ENCODE measurements at regions not wholly inside any gene's neighbourhood (a gene's known extent, or its start where the extent isn't known, plus 50 kb on each side); places are given as distances from the start of the nearest gene placed in this dataset.

DNA sequence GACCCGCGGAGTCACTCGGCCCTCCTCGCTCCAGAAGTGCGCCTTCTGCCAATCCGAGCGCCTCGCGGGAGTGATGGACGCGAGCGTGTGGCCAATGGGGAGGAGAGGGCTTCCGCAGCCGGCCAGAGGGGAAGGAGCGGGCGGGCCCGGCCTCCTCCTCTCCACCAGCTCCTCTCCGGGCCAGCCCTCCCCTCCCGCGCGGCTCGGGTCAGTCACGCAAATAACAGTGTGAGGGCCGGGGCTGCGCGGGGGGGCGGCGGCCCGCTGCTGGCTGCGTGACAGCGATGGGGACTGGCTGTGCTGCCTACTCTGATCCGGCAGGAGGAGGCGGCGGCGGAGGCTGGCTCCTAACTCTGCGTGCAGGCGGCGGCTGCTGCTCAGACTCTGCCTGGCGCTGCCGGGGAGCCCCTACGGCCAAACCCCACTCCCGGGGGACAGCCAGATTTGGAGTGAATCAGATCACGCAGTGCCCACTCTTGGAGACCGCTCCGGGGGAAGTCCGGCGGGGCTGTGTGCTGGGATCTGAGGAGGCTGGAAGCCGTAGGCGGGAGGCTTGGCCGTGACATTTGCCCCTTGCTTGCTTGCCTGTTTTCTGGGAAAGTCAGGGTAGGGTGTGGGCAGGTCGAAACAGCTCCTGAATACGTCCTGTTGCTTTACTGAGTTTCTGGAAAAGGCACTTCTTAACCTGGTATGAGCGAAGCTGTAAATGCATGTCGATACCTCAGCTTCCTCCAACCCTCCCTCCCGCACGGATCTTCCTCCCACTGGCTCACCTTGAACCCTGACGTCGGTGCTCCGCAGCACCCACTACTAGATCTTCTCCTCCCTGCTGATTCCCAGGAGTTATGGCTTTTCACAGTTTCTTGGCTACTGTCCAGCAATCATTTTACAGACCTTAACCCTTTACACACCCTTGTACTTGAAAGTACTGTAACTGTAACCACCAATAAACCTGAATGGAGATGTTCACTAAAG is 97.9 kb upstream of the SERTAD2 start:
- Histone ChIP-seq H3K4me1 (peaks cover 0 to 30% (median 16%) of the 10 kb centered on the region in 12 donors), H3K4me3 (peak overlapping the region; percentile 32 to 90 (median 79)), H3K36me3 (no peaks in the 10 kb centered on the region), H3K27me3 (no peaks in the 10 kb centered on the region), H3K9me3 (peaks cover 0 to 7% (median 0%) of the 10 kb centered on the region in 12 donors), H3K27ac (peak overlapping the region; percentile 92 to 99 (median 98))
- intact Hi-C loops (cut with DNase I): loop anchor here in 9 of 10 donors (1.0 to 10.0 kb wide), 16 partner anchors 15 to 227 kb away; partner anchors contain the start of genes SERTAD2 (in 5 of the 9) and AFTPH (in 2 of the 9)
- WGBS, 4 donors: 0 to 1% (median 0%) methylated on average over 21 to 59 of the region's 59 CpGs
- DNase-seq (peak in 2 of 5 donors; percentile 99 to 100), ATAC-seq (peak; percentile 93 to 96 (median 94))
- TF ChIP-seq, protein P1, sequence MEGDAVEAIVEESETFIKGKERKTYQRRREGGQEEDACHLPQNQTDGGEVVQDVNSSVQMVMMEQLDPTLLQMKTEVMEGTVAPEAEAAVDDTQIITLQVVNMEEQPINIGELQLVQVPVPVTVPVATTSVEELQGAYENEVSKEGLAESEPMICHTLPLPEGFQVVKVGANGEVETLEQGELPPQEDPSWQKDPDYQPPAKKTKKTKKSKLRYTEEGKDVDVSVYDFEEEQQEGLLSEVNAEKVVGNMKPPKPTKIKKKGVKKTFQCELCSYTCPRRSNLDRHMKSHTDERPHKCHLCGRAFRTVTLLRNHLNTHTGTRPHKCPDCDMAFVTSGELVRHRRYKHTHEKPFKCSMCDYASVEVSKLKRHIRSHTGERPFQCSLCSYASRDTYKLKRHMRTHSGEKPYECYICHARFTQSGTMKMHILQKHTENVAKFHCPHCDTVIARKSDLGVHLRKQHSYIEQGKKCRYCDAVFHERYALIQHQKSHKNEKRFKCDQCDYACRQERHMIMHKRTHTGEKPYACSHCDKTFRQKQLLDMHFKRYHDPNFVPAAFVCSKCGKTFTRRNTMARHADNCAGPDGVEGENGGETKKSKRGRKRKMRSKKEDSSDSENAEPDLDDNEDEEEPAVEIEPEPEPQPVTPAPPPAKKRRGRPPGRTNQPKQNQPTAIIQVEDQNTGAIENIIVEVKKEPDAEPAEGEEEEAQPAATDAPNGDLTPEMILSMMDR (IDR thresholded peaks at IDR 0.05): peak in 11 of 12 donors; percentile 32 to 66 (median 51)
- peak in 1 of 2 donors; percentile 89 for TF ChIP-seq POLR2A (IDR thresholded peaks at IDR 0.05)

DNA sequence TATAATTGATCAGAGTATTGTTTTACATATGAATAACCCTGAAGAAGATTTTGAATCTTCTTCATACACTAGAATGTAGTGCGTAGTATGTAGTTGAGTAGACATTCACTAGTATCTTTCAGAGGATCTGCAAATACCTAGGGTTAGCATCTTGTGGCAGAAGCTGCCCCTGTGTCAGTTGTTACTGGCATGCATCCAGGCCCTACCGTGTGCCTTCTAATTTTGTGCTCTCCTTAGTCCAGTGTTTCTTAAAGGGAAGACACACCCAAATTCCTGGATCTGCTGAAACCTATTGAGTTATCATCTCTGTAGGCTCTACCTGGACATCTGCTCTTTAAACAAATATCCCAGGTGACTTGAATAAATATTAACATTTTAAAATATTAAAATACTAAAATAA is 99.7 kb upstream of the SERTAD2 start:
- TF ChIP-seq, protein P1 (IDR thresholded peaks at IDR 0.05): no peak
- TF ChIP-seq POLR2A (IDR thresholded peaks at IDR 0.05): no peak
- intact Hi-C loops (cut with DNase I): loop anchor here in 7 of 10 donors (5.0 to 10.0 kb wide), 6 partner anchors 79 to 229 kb away; partner anchors contain the start of genes SERTAD2 (in 3 of the 7) and AFTPH (in 1 of the 7)
- no peak for DNase-seq
- WGBS, 4 donors: 48 to 52% (median 50%) methylated on average over 2 of the region's 2 CpGs
- H3K27me3 ChIP-seq: no peaks in the 10 kb centered on the region
- peaks cover 0 to 25% (median 16%) of the 10 kb centered on the region in 12 donors for H3K4me1 ChIP-seq
- no peak overlapping the region for H3K4me3 ChIP-seq
- ATAC-seq: no peak
- H3K36me3 ChIP-seq: no peaks in the 10 kb centered on the region
- no peak overlapping the region for H3K27ac ChIP-seq
- peaks cover 0 to 7% (median 0%) of the 10 kb centered on the region in 12 donors for H3K9me3 ChIP-seq

DNA sequence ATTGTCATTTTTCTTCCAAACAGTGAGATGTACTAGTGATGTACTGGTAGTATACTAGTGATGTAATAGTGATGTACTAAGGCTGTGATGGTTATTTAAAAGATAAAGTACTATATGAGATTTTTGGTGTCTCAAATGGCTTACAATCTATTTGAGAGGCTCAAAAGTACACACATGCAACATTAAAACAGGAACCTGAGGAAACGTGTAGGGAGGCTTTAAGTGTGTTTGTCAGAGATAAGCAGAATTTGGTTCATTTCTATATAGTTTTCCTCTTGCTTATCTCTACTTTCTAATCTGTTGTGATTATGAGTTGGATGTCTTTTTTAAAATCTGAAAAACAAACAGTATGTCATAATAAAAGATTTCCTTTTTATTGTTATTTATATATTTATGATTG is 100.9 kb upstream of the SERTAD2 start:
- ATAC-seq: no peak
- Histone ChIP-seq H3K4me3 (no peak overlapping the region), H3K27me3 (no peaks in the 10 kb centered on the region), H3K27ac (no peak overlapping the region), H3K36me3 (no peaks in the 10 kb centered on the region), H3K4me1 (peaks cover 0 to 14% (median 8%) of the 10 kb centered on the region in 12 donors), H3K9me3 (peaks cover 0 to 7% (median 0%) of the 10 kb centered on the region in 12 donors)
- DNase-seq: no peak
- 71 to 84% (median 75%) methylated on average over 1 of the region's 1 CpG for WGBS, 4 donors
- TF ChIP-seq POLR2A (IDR thresholded peaks at IDR 0.05): no peak
- intact Hi-C loops (cut with DNase I): loop anchor here in 7 of 10 donors (5.0 to 10.0 kb wide), 6 partner anchors 78 to 230 kb away; partner anchors contain the start of genes SERTAD2 (in 3 of the 7) and AFTPH (in 1 of the 7)

DNA sequence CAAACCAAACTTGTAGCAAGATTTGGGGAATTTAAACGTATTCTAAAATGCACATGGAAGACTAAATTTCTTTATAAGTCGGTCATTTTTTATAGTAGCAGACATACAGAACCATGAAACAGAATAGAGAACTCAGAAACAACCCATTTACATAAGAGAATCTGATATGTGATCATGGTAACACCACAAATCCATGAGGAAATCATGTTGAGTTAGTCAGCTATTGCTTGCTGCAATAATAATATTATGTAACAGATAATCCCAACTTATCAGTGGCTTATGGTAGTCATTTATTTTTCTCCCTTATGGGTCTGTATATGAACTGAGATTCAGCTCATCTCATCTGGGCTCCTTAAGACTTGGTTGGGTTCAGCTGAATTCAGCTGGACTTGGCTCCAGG is 103.4 kb upstream of the SERTAD2 start:
- Histone ChIP-seq H3K4me3 (no peak overlapping the region), H3K27ac (no peak overlapping the region), H3K9me3 (peaks cover 0 to 7% (median 0%) of the 10 kb centered on the region in 12 donors), H3K4me1 (peaks cover 0 to 5% (median 2%) of the 10 kb centered on the region in 12 donors), H3K27me3 (no peaks in the 10 kb centered on the region), H3K36me3 (no peaks in the 10 kb centered on the region)
- ATAC-seq: no peak
- TF ChIP-seq POLR2A (IDR thresholded peaks at IDR 0.05): no peak
- TF ChIP-seq, protein P1 (IDR thresholded peaks at IDR 0.05): no peak
- intact Hi-C loops (cut with DNase I): loop anchor here in 3 of 10 donors (10.0 kb wide), 3 partner anchors 78 to 232 kb away; partner anchors contain the start of gene AFTPH (in 1 of the 3)
- 91 to 92% (median 92%) methylated on average over 2 of the region's 2 CpGs for WGBS, 4 donors
- no peak for DNase-seq
